B cell (primary cell): ENCODE measurements at regions not wholly inside any gene's neighbourhood (a gene's known extent, or its start where the extent isn't known, plus 50 kb on each side); places are given as distances from the start of the nearest gene placed in this dataset.

Experiments
- ATAC-seq: fragments of 200-7000 bp; cut with Tn5 transposase; one replicate; pipeline ENCODE4 v1.10.0; 2021; ENCODE audit warnings: low read depth, mild to moderate bottlenecking, moderate number of reproducible peaks, moderate library complexity
- CTCF ChIA-PET: fragments of 350-600 bp; sonication (Branson Sonifier 250); formaldehyde crosslinking; loops from one replicate; lab custom pipeline; 2021; ENCODE audit warnings: antibody characterized with exemption, inconsistent platforms; lab: Charles Lee
- POLR2A ChIA-PET: fragments of 350-600 bp; sonication (Branson Sonifier 250); formaldehyde crosslinking; loops from one replicate; lab custom pipeline; 2021; ENCODE audit warnings: antibody characterized with exemption; lab: Charles Lee
- DNase-seq: peaks from one replicate; pipeline ENCODE4 v3.0.0; 2013
- H2AFZ ChIP-seq: 2 replicates; pipeline ENCODE4 v1.6.1; 2012; ENCODE audit warnings: mild to moderate bottlenecking, low read depth, low read length; ENCODE audit not compliant: insufficient read depth, poor library complexity, severe bottlenecking
- H3K27ac ChIP-seq, 2 donors: 1 replicate in 1 of 2; 2 replicates in 1 of 2; pipeline ENCODE4 v1.5.1; 2012 to 2013; ENCODE audit warnings: low read length in 2 of 2, mild to moderate bottlenecking in 2 of 2, moderate library complexity in 1 of 2
- H3K27me3 ChIP-seq, 4 experiments: fragments of 200-600 bp in 1 of 4; sonication (generic) in 1 of 4; replicated peaks in 1 of 4; 1 replicate in 2 of 4; 2 replicates in 2 of 4; pipeline versions ENCODE4 v1.6.1 to v1.7.0; 2013 to 2016; ENCODE audit warnings: low read length in 3 of 4, mild to moderate bottlenecking in 2 of 4, mixed read lengths in 1 of 4, moderate library complexity in 1 of 4; ENCODE audit not compliant: insufficient read depth in 4 of 4, control insufficient read depth in 3 of 4; ENCODE audit errors: control extremely low read depth in 1 of 4
- H3K36me3 ChIP-seq, 2 experiments: replicated peaks in 1 of 2; 1 replicate in 1 of 2; 2 replicates in 1 of 2; pipeline versions ENCODE4 v1.6.1 to v1.7.1; 2013; ENCODE audit warnings: low read length in 1 of 2; ENCODE audit not compliant: insufficient read depth in 2 of 2, control insufficient read depth in 1 of 2; ENCODE audit errors: control extremely low read depth in 1 of 2, extremely low read depth in 1 of 2
- H3K4me1 ChIP-seq, 2 donors: fragments of 200-600 bp in 1 of 2; sonication (generic) in 1 of 2; 1 replicate in 1 of 2; 2 replicates in 1 of 2; pipeline versions ENCODE4 v1.5.1 to v1.6.1; 2013 to 2017; ENCODE audit warnings: low read length in 2 of 2; ENCODE audit not compliant: control insufficient read depth in 2 of 2, insufficient read depth in 2 of 2
- H3K4me2 ChIP-seq: replicated peaks from 2 replicates; pipeline ENCODE3; 2012; ENCODE audit warnings: mild to moderate bottlenecking, low read depth, low read length; ENCODE audit not compliant: poor library complexity, severe bottlenecking
- H3K4me3 ChIP-seq, 5 experiments: fragments of 200-600 bp in 1 of 5; sonication (generic) in 1 of 5; 1 replicate in 3 of 5; 2 replicates in 2 of 5; pipeline versions ENCODE4 v1.5.1 to v1.7.0; 2011 to 2016; ENCODE audit warnings: low read length in 4 of 5, mild to moderate bottlenecking in 4 of 5, low read depth in 2 of 5, control low read depth in 1 of 5, moderate library complexity in 1 of 5; ENCODE audit not compliant: insufficient read depth in 1 of 5; ENCODE audit errors: control extremely low read depth in 1 of 5, extremely low read depth in 1 of 5
- H3K79me2 ChIP-seq: fragments of 200-600 bp; sonication (generic); one replicate; pipeline ENCODE4 v1.6.0; 2016; ENCODE audit warnings: low read length; ENCODE audit not compliant: control insufficient read depth, insufficient read depth
- H3K9ac ChIP-seq: fragments of 200-600 bp; sonication (generic); 2 replicates; pipeline ENCODE4 v1.6.1; 2017; ENCODE audit warnings: mild to moderate bottlenecking, low read length, moderate library complexity
- H3K9me3 ChIP-seq, 3 donors: one replicate each; pipeline versions ENCODE4 v1.6.1 to v1.7.1; 2013; ENCODE audit warnings: low read length in 2 of 3; ENCODE audit not compliant: control insufficient read depth in 2 of 3, insufficient read depth in 1 of 3; ENCODE audit errors: control extremely low read depth in 1 of 3
- H4K20me1 ChIP-seq: 2 replicates; pipeline ENCODE4 v1.6.0; 2012; ENCODE audit warnings: mild to moderate bottlenecking, low read length; ENCODE audit not compliant: insufficient read depth, control insufficient read depth, poor library complexity, severe bottlenecking
- H3K27ac Mint-ChIP-seq: one replicate; pipeline ENCODE4 v1.8.0; 2021; ENCODE audit warnings: mixed read lengths
- H3K27me3 Mint-ChIP-seq: one replicate; pipeline ENCODE4 v1.8.0; 2021; ENCODE audit warnings: mixed read lengths
- H3K4me1 Mint-ChIP-seq: one replicate; pipeline ENCODE4 v1.8.0; 2021; ENCODE audit warnings: mixed read lengths
- H3K4me3 Mint-ChIP-seq: one replicate; pipeline ENCODE4 v1.8.0; 2021; ENCODE audit warnings: mixed read lengths
- H3K9me3 Mint-ChIP-seq: one replicate; pipeline ENCODE4 v1.8.0; 2022; ENCODE audit warnings: mixed read lengths; ENCODE audit not compliant: insufficient read depth
- CTCF ChIP-seq: fragments of 200-600 bp; IDR thresholded peaks from one replicate; pipeline ENCODE4 v1.8.0; 2022; ENCODE audit warnings: antibody characterized with exemption, mild to moderate bottlenecking
- EZH2 ChIP-seq: IDR thresholded peaks from 2 replicates; pipeline ENCODE4 v1.6.1; 2012; ENCODE audit warnings: borderline replicate concordance, low read depth, mild to moderate bottlenecking, moderate library complexity, low read length; ENCODE audit not compliant: insufficient read depth, poor library complexity, severe bottlenecking
- WGBS: methylation state at CpG from one replicate; pipeline ENCODE4 v1.1.5; 2013; ENCODE audit warnings: missing lambda C conversion rate; ENCODE audit not compliant: insufficient coverage; 5-methylcytosine and 5-hydroxymethylcytosine counted together
- intact Hi-C: fragments of 100-400 bp; cut with micrococcal nuclease; formaldehyde crosslinking; loops from one replicate; pipeline ENCODE4 v1.10.0; 2022

- no peaks in the 10 kb centered on the region for H3K4me1 ChIP-seq
- Mint-ChIP-seq H3K4me1 (no peaks in the 10 kb centered on the region), H3K27ac (no peak overlapping the region), H3K4me3 (no peak overlapping the region), H3K27me3 (no peaks in the 10 kb centered on the region), H3K9me3 (peaks cover 8% of the 10 kb centered on the region)
- no peak overlapping the region for H3K9ac ChIP-seq
- H3K27me3 ChIP-seq = no peaks in the 10 kb centered on the region
- no peak overlapping the region for H3K27ac ChIP-seq
- no CpG with 5 or more reads among the region's 2 CpGs for WGBS
- no peak overlapping the region for H3K4me3 ChIP-seq
- intact Hi-C loops = no loop called here
- H3K4me2 ChIP-seq = no peak overlapping the region
- no peaks in the 10 kb centered on the region for H3K36me3 ChIP-seq
- H4K20me1 ChIP-seq = no peaks in the 10 kb centered on the region
- TF ChIP-seq CTCF = no peak
- no peak for TF ChIP-seq EZH2
- ATAC-seq (no peak), DNase-seq (no peak)
- CTCF ChIA-PET = no interaction called here
- POLR2A ChIA-PET = no interaction called here
- no peak overlapping the region for H2AFZ ChIP-seq
- no peaks in the 10 kb centered on the region for H3K79me2 ChIP-seq
- H3K9me3 ChIP-seq = no peaks in the 10 kb centered on the region
Measured at GRCh38 chr14:81723956-81724355, 190.3 kb upstream of the SEL1L start.

- H3K4me3 Mint-ChIP-seq = no peak overlapping the region
- POLR2A ChIA-PET = no interaction called here
- no peak overlapping the region for H2AFZ ChIP-seq
- H3K4me2 ChIP-seq = no peak overlapping the region
- no peak overlapping the region for H3K9ac ChIP-seq
- ATAC-seq (no peak), DNase-seq (no peak)
- no peaks in the 10 kb centered on the region for H3K36me3 ChIP-seq
- TF ChIP-seq CTCF (no peak), EZH2 (no peak)
- H3K4me3 ChIP-seq = no peak overlapping the region
- H3K27ac Mint-ChIP-seq = no peak overlapping the region
- intact Hi-C loops = no loop called here
- no peaks in the 10 kb centered on the region for H4K20me1 ChIP-seq
- no CpG with 5 or more reads among the region's 2 CpGs for WGBS
- H3K27me3 Mint-ChIP-seq = no peaks in the 10 kb centered on the region
- no peaks in the 10 kb centered on the region for H3K4me1 Mint-ChIP-seq
- no peaks in the 10 kb centered on the region for H3K79me2 ChIP-seq
- no peaks in the 10 kb centered on the region for H3K9me3 ChIP-seq
- H3K4me1 ChIP-seq = no peaks in the 10 kb centered on the region
- H3K9me3 Mint-ChIP-seq = peaks cover 8% of the 10 kb centered on the region
- no peak overlapping the region for H3K27ac ChIP-seq
- CTCF ChIA-PET = no interaction called here
- no peaks in the 10 kb centered on the region for H3K27me3 ChIP-seq
Measured at GRCh38 chr14:81727218-81727617, 193.6 kb upstream of the SEL1L start.
